ENCODE measurements at regions not wholly inside any gene's neighbourhood (a gene's known extent, or its start where the extent isn't known, plus 50 kb on each side); places are given as distances from the start of the nearest gene placed in this dataset.

DNA sequence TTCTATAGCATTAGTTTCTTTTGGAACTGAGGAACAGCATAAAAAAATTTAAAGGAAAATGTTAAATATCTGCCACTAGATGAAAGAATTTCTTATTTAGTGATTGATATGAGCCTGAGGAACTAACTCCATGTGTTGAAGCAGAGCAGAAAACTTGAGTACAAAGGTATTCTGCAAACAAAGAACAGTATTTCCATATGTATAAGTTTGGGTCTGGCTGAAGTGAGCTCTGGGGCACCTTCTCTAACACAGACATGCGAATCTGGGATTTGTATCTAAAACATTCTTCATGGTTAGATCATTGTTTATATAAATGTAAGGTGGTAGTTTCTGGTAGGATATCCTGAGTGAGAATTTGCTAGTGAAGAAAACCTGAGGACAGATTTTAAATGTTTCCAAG is 123.2 kb downstream of the TYW3 start:
- H3K4me2 ChIP-seq (ENCODE audit: low read depth, low read length): no peak overlapping the region
- no peaks in the 10 kb centered on the region for H3K4me1 ChIP-seq (ENCODE audit: insufficient read depth, low read length)
- peaks cover 5% of the 10 kb centered on the region; the same call in 1 of the 2 replicates for H3K9me3 ChIP-seq (ENCODE audit: low read length)
- no peak overlapping the region for H3K4me3 ChIP-seq (replicated peaks in 1 of 3; ENCODE audit: insufficient read depth in 1 of 3, low read depth in 2 of 3, low read length in 3 of 3)
- H3K36me3 ChIP-seq (replicated peaks in 1 of 2; ENCODE audit: control insufficient read depth in 1 of 2, insufficient read depth in 2 of 2, low read length in 2 of 2): no peaks in the 10 kb centered on the region
- intact Hi-C loops (cut with micrococcal nuclease; ENCODE audit: unreplicated experiment): no loop called here
- no peak for FAIRE-seq
- DNase-seq (ENCODE audit: low spot score): no peak
- ChIA-PET POLR2A (no interaction called here), CTCF (ENCODE audit: low intra/inter-chr PET ratio, low total read pairs) (no interaction called here)
- 0% methylated on average over 1 of the region's 1 CpG for WGBS (ENCODE audit: low lambda C conversion rate)
- H3K9ac ChIP-seq (ENCODE audit: insufficient read depth, low read depth, low read length): no peak overlapping the region
- no peak for ATAC-seq
- in situ Hi-C loops (cut with HindIII; ENCODE audit: extremely low pct_ligation_motif_present, low pct_unique_long_range_greater_than_20kb): no loop called here
- no peak overlapping the region for H3K27ac ChIP-seq (ENCODE audit: extremely low read length, insufficient read depth, low read length)
- no peaks in the 10 kb centered on the region for H3K79me2 ChIP-seq (ENCODE audit: insufficient read depth, low read length)
- TF ChIP-seq CAMTA2 (CRISPR knock-in tag; IDR thresholded peaks at IDR 0.05; ENCODE audit: borderline replicate concordance): no peak
- no peak overlapping the region for H2AFZ ChIP-seq (ENCODE audit: low read length)
- H4K20me1 ChIP-seq (ENCODE audit: insufficient read depth, low read length): no peaks in the 10 kb centered on the region
- no TSS peak for BruUV-seq (replicated peaks)
- H3K27me3 ChIP-seq (ENCODE audit: control insufficient read depth in 1 of 2, insufficient read depth in 2 of 2, low read length in 2 of 2): no peaks in the 10 kb centered on the region; a peak in 1 of 5 replicates

DNA sequence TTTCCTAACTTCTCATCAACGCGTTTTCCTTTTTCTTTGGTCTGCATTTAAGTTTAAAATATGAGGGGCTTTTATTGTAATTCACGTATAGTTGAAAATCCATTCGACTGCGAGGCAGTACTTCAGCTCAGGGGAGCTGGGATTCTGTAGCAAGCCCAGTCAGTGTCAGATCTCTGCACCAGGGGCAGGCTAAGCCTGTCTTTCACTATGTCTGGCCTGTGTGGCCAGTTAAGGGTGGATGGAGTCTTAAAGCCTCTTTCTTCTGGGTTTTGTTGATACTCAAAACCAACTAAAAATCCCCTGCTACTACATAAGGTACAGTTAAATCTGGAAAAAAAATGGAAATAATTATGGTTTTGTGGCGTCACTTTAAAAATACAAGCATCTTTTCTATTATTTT is 124.7 kb downstream of the TYW3 start:
- in situ Hi-C loops (cut with HindIII; ENCODE audit: extremely low pct_ligation_motif_present, low pct_unique_long_range_greater_than_20kb): no loop called here
- peaks cover 9% of the 10 kb centered on the region; the same call in 1 of the 2 replicates for H3K9me3 ChIP-seq (ENCODE audit: low read length)
- TF ChIP-seq ZNF253 (CRISPR knock-in tag; IDR thresholded peaks at IDR 0.05; ENCODE audit: borderline replicate concordance) (no peak), HNRNPK (IDR thresholded peaks at IDR 0.05; ENCODE audit: low read depth, low read length, poor library complexity, severe bottlenecking) (no peak), ZSCAN22 (CRISPR knock-in tag; IDR thresholded peaks at IDR 0.05) (no peak), ZNF784 (CRISPR knock-in tag; IDR thresholded peaks at IDR 0.05; ENCODE audit: borderline replicate concordance) (no peak), HOXA5 (CRISPR knock-in tag; IDR thresholded peaks at IDR 0.05) (no peak), SALL2 (CRISPR knock-in tag; IDR thresholded peaks at IDR 0.05) (no peak), HNF1B (CRISPR knock-in tag; IDR thresholded peaks at IDR 0.05) (no peak), ZNF790 (CRISPR knock-in tag; IDR thresholded peaks at IDR 0.05; ENCODE audit: borderline replicate concordance) (no peak), SSRP1 (CRISPR knock-in tag; IDR thresholded peaks at IDR 0.05) (no peak)
- H3K79me2 ChIP-seq (ENCODE audit: insufficient read depth, low read length): no peaks in the 10 kb centered on the region
- intact Hi-C loops (cut with micrococcal nuclease; ENCODE audit: unreplicated experiment): no loop called here
- BruUV-seq (replicated peaks): no TSS peak
- no peak overlapping the region for H3K27ac ChIP-seq (ENCODE audit: extremely low read length, insufficient read depth, low read length)
- H2AFZ ChIP-seq (ENCODE audit: low read length): no peak overlapping the region
- DNase-seq (ENCODE audit: low spot score): no peak
- H3K4me1 ChIP-seq (ENCODE audit: insufficient read depth, low read length): no peaks in the 10 kb centered on the region
- no peak overlapping the region for H3K9ac ChIP-seq (ENCODE audit: insufficient read depth, low read depth, low read length)
- H3K4me3 ChIP-seq (replicated peaks in 1 of 3; ENCODE audit: insufficient read depth in 1 of 3, low read depth in 2 of 3, low read length in 3 of 3): no peak overlapping the region
- 22% methylated on average over 6 of the region's 6 CpGs for WGBS (ENCODE audit: low lambda C conversion rate)
- ATAC-seq: no peak
- H3K36me3 ChIP-seq (replicated peaks in 1 of 2; ENCODE audit: control insufficient read depth in 1 of 2, insufficient read depth in 2 of 2, low read length in 2 of 2): no peaks in the 10 kb centered on the region
- H3K4me2 ChIP-seq (ENCODE audit: low read depth, low read length): no peak overlapping the region
- no peaks in the 10 kb centered on the region for H4K20me1 ChIP-seq (ENCODE audit: insufficient read depth, low read length)
- ChIA-PET POLR2A (no interaction called here), CTCF (ENCODE audit: low intra/inter-chr PET ratio, low total read pairs) (no interaction called here)
- FAIRE-seq: no peak
- no peaks in the 10 kb centered on the region; a peak in 1 of 5 replicates for H3K27me3 ChIP-seq (ENCODE audit: control insufficient read depth in 1 of 2, insufficient read depth in 2 of 2, low read length in 2 of 2)
